GM21528 (cell line): ENCODE measurements at regions not wholly inside any gene's neighbourhood (a gene's known extent, or its start where the extent isn't known, plus 50 kb on each side); places are given as distances from the start of the nearest gene placed in this dataset.
A peak's percentile ranks its signal among the peaks of the same experiment; 100 is the strongest.
"Not testable (repeated sequence)": the region's sequence is repeated elsewhere in the genome, so short reads cannot be mapped to it uniquely, and the experiment has no call there.

Source experiments
- ATAC-seq: cut with Tn5 transposase; IDR thresholded peaks from one replicate; pipeline ENCODE4 v1.9.1; 2021; ENCODE audit warnings: mild to moderate bottlenecking, moderate library complexity; ENCODE audit not compliant: unreplicated experiment, low FRiP score

GRCh38 chrX:124232523-124233201 is 99.8 kb upstream of the TEX13D start:
- peak; percentile 91 for ATAC-seq

DNA sequence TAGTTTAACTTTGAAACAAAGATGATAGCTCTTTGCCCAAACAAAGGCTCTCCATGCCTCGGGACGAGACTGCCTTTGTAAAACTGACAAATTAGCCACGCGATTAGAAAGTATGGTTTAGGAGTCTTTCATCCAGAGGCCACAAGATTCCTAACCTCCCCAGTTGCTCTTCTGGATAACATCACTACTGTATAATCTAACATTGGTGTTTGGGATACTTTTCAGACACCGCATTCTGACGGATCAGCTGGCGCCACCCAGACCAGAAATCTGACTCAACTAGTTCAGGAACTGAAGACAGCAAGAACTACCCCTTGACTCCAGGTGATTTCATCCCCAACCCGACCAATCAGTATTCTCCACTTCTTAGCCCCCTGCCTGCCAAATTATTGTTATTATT is 98.1 kb upstream of the TEX13D start:
- no peak for ATAC-seq

DNA sequence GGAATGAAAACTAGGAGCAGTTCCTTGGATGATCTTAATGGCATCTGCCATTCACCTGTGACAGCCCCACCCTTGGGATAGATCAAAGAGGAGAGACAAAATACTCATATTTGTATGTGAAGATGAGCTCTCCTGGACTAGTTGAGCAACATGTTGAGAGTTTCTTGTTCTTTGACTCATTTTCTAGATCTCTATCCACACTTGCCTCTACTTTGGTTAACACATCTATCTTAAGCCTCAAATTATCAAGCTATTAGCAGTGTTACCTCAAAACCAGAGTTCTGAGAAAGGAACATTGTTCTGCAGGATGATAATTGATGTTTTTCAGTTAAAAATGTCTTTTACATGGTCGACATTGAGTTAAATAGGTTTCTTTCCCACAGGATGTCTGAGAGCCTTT is 94.2 kb upstream of the TEX13D start:
- no peak for ATAC-seq

GRCh38 chrX:124239324-124239723 is 93.1 kb upstream of the TEX13D start:
- ATAC-seq, result peak; percentile 30

DNA sequence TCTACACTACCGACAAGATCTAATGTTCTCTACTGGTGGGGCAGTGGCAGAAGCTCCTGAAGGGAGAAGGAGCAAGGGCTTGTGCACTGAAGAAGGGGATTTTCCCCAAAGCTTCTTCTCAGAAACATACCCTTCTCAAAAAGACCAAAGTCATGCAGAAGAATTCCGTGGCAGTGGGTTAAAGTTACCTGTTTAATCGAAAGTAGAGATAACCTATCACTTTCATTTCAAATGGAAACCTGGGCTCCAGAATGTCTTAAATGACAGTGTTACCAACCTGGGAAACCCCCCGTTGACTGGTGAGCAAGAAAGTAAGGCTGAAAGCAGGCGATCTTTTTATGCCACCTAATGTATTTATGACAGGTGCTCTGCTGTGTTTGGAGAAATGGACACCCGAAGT is 92.5 kb upstream of the TEX13D start:
- peak; percentile 90 for ATAC-seq

DNA sequence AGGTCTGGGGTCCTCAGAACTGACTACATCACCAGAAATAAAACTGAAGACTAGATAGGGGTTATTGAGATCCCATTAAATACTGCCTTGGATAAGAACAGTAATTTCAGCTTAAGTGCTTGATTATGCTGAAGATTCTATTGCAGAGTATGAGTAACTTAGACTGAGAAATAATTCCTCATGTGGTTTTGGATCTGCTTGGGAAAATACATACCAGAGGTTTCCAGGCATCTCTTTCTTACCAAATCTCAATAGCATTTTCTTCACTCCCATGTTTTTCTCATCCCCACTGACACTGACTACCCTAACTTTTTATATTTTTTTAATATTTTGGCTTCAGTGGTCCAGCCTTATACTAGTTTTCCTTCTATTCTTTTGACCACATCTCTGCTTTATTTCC is 92.0 kb upstream of the TEX13D start:
- ATAC-seq, result no peak

DNA sequence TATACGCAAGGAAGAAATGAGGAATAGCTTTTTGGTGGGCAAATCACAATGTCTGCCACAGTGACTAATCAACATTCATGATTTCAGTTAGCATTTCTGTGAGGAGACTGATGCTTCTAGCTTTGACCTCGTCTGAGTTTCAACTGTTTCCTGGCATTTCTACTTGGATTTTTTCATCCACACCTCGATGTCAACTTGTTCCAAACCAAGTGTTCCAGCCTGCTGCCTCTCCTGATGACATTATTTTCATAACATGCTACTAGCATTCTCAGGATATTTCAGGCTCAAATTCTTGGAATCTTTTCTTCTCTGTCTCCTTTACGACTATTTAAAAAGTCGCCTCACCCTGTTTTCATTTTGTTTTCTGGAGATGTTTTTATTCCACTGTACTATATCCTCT is 90.3 kb upstream of the TEX13D start:
- ATAC-seq, result no peak

DNA sequence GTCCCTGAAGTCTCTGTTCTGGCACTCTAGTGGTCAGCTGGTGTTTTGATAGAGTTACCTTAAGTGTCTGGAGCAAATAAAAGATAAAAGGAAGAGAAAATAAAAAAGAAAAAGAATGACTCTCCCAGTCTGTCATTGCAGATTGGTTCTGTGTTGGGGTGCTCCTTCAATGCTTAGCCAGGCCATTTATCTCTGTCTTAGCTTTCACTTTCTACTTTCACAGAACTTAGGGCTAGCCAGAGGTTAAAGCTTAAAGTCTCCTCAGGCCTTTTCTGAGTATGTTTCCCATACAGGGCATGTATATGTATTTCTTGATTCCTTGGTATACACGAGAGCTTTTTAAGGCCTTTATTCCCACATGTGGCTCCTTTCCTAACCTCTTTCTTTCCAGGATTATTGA is 83.1 kb upstream of the TEX13D start:
- no peak for ATAC-seq

GRCh38 chrX:124250835-124251437 is 81.5 kb upstream of the TEX13D start:
- no peak for ATAC-seq

DNA sequence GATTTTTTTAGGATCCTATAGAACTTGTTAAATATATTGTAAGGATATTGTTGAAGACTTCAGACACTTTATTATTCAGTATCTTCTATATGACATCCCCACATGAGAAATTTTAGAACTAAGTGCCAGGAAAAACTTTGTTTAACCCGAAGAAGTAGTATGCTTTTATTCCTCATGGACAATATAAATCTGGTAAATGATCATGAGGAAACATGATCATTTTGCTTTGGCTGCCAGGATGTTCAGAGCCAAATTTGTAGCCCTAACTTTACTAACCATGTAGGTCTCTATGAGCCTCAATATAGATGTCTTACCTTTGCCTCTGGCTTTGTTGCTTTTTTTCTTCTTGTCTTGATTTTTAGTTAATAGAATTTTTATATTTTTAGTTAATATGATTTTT is 77.8 kb upstream of the TEX13D start:
- no peak for ATAC-seq

DNA sequence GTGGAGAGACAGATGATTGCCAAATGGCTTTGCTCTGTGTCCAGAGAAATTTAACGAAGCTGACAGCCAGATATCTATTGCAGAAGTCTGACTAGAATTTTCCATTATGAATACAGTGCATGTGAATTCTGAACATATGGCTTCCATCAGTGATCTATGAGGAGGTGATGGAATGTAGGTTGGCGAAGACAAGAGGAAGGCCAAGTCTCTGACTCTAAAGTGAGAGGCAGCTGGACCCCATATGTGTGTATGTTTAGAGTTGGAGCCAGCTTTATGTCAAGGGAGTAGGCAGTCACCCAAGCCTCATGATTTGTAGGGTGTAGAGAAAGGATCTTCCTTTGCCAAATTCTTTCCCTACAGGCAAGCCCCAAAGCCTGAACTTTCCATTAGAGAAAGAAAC is 76.2 kb upstream of the TEX13D start:
- ATAC-seq, result no peak

- no peak for ATAC-seq
Measured at GRCh38 chrX:124256629-124257380, 75.7 kb upstream of the TEX13D start.

- no peak for ATAC-seq
Measured at GRCh38 chrX:124257924-124258702, 74.3 kb upstream of the TEX13D start.

GRCh38 chrX:124260845-124261244 is 71.6 kb upstream of the TEX13D start:
- ATAC-seq, result no peak

- ATAC-seq, result no peak
Measured at GRCh38 chrX:124263743-124264142, 68.7 kb upstream of the TEX13D start.

DNA sequence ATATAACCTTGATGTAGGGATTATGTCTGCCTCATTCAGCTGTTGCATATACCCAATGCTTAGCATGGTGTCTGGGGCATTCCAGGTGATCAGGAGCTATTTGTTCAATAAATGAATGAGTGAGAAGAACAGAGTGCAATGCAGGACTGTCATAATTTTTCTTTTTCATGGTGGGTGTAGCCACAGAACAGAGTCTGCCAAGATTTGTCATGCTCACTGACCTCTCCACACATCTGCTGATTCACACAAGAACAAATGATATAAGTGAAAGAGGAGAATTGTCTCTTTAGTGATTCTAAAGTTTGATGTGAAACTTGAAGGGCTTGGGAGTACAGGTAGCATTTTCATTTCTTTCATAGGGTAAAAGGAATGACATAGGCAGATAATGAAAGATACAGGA is 64.4 kb upstream of the TEX13D start:
- no peak for ATAC-seq

DNA sequence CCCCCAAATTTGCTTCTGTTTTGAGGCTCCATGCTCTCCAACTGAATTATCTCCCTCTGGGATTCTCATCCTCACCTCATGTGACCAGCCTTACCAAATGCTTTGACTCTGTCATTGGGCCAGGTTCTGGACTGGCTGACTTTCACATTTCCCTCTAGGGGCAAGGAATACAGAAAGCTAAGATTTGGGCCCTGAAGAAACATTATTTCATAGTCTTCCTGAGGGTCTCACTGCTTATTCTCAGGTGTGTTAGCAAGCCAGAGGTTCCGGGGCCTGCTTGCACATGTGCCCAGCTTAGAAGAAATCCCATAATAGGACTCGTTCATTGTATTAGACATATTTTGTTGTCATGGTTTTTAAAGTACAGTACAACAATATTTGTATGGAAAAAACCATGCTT is 62.6 kb upstream of the TEX13D start:
- no peak for ATAC-seq

- not testable (repeated sequence) for ATAC-seq
Measured at GRCh38 chrX:124271599-124271998, 60.9 kb upstream of the TEX13D start.

GRCh38 chrX:124272370-124272982 is 60.0 kb upstream of the TEX13D start:
- no peak for ATAC-seq

DNA sequence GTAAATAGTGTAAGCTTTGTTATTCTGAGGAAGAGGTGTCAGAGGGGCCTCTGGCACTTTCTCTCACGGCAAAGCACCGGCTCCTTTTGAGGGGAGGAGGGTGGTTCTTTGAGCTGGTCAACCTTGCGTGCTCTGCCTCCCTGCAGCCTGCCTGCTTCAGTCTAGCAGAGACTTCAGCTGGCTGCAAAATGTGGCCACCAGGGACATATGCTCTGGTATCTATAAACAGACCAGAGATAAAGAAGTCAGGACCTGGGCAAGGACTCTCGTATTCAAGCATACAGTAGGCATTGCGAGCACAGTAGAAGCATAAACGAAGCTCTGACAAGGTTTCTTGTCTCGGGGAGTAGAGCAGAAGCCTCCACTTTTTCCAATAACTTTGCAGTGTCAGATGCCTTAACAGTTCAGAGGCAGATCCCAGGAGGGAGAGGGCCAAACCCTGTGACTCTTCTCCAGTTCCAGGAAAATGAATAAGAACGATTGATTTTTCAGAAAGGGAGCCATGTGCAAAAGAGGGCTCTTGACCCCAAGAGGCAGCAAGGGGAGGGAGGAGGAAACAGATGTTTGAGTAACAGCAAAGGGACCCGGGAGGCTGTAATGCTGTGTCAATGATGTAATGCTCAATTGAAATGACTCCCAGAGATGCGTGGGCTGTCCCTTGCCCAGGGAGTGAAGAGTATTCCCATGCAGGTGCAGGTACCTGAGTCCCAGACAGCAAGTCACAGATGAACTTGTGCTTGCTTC is 57.9 kb upstream of the TEX13D start:
- no peak for ATAC-seq
